HT-29 (cell line): ENCODE measurements at regions not wholly inside any gene's neighbourhood (a gene's known extent, or its start where the extent isn't known, plus 50 kb on each side); places are given as distances from the start of the nearest gene placed in this dataset.
"Not testable (repeated sequence)": the region's sequence is repeated elsewhere in the genome, so short reads cannot be mapped to it uniquely, and the experiment has no call there.

Experiments used
- DNase-seq: peaks from one replicate; pipeline ENCODE4 v3.0.0-alpha.2; 2015; ENCODE audit warnings: low spot score

DNA sequence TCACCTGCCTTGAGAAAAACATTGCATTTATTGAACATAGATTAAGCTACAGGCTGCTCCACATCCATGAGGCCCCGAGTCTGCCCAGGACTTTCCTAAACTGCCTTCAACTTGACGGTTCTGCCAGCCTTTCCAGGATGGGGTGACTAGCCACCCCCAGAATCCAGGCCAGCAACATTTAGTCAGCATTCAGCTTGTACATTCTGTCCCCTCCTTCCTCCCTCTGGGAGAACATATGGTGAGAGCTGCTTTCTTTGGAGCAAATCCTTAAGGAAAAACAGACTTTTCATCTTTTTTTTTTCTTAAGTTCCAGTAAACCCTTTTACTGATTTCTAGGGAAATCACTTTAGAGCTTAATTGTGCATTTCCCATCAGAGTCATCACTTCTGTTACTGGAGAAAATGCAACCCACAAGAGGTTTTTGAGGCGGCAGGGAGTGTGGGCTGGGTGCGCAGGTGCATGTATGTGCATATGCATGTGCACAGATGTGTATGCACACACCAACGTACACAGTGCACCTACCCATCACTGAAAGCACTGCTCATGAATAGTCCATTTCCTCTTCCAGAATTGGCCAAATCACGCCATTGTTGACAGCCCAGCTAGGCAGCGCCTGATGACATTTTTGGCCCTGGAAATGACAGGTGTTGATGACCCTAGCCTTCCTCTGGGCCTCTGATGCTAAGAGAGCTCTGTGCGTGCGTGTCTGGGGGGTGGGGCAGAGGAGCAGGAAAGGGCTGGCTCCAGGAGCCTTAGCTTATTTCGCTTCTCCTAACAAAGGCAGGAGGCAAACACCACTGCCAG is 145.6 kb downstream of the HSD17B3 start:
- no peak for DNase-seq

DNA sequence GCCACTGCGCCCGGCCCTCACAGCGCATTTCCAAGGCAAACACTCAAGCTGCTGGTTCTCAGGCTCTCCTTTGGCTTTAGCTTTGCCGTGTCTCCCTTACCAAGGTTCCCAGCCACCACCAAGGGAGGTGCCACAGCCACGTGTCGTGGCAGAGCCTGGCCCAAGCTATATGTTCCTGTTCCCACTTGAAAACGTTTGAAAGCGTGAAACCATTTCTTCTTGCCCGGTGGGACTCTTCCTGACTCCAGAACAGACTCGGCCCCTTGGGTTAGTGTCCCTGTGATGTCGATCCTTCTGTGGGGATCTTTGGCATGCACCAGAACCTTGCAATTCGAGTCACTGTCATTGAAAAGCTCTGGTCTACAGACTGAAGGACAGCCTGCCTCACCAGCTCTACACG is 147.9 kb downstream of the HSD17B3 start:
- no peak for DNase-seq

DNA sequence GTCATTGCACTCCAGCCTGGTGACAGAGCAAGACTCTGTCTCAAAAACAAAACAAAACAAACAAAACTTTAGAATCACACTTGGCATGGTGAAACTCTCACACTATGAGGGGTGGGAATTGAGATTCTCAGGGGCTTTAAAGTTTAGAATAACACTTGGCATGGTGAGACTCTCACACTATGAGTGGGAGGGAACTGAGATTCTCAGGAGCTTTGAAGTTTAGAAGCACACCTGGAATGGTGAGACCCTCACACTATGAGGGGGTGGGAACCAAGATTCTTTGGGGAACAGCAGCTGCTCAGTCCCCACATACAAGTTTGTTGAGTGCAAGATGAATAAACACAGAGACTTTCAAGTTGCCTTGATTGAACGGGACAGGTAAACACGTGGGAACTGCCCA is 149.4 kb downstream of the HSD17B3 start:
- DNase-seq: no peak

DNA sequence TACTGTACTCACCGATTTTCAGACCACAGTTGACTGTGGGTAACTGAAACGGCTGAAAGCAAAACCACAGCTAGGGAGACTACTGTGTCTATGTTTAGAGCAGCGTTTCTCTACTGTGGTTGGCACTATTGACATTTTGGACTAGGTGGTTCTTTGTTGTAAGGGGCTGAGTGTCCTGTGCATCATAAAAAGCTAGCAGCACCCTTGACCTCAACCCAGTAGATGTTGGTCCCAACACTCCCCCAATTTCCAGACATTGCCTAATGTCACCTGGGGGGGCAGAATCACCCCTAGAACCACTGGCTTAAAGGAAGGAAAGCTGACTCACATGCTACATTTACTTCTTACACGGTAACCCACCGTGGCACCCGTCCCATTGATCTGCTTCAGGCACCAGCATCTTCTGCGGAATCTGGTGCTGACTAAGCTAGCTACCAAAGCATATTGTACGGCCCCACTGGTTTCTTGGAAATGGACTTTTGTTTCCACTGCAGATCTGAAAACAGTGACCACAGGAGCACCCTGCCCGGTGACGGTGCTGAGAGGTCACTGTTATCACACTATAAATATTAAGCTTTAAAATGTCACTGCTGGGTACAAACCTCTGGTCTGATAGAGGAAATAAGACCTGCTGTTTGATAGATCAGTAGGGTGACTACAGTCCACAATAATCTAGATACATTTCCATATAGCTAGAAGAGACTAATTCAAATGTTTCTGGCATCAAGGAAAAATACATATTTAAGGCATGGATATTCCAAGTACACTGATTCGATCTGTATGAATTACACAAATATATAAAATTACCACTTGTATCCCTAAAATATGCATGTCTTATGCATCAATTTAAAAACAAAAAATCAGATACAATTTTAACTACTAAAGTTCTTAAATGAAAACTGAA is 151.4 kb downstream of the HSD17B3 start:
- DNase-seq: no peak

DNA sequence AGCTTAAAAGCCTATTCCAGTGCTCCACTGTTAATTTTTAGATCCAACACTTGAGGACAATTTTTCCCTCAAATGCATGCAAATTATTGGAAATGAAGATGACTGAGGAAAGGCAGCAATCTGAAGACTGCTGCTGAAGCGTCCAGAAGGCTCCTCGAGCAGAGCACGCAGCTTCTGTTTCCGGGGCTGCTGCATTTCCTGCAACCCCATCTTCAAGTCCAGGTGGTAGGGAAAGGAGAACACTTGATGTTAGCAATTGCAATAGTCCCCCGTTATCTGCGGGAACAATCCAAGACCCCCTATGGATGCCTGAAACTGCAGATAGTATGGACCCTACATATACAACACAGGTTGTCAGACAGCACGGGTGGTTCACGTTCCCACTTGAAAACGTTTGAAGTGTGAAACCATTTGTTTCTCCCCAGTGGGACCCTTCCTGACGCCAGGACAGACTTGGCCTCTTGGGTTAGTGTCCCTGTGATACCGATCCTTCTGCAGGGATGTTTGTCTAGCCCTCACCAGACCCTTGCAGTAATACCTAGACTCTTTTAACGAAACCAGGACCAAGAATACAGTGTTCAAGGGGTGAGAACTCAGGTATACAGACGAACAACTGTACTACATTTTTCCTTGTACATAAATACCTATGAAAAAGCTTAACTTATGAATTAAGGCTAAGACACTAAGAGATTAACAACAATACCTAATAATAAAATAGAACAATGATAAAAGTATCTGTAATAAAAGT is 152.3 kb downstream of the HSD17B3 start:
- DNase-seq: no peak

DNA sequence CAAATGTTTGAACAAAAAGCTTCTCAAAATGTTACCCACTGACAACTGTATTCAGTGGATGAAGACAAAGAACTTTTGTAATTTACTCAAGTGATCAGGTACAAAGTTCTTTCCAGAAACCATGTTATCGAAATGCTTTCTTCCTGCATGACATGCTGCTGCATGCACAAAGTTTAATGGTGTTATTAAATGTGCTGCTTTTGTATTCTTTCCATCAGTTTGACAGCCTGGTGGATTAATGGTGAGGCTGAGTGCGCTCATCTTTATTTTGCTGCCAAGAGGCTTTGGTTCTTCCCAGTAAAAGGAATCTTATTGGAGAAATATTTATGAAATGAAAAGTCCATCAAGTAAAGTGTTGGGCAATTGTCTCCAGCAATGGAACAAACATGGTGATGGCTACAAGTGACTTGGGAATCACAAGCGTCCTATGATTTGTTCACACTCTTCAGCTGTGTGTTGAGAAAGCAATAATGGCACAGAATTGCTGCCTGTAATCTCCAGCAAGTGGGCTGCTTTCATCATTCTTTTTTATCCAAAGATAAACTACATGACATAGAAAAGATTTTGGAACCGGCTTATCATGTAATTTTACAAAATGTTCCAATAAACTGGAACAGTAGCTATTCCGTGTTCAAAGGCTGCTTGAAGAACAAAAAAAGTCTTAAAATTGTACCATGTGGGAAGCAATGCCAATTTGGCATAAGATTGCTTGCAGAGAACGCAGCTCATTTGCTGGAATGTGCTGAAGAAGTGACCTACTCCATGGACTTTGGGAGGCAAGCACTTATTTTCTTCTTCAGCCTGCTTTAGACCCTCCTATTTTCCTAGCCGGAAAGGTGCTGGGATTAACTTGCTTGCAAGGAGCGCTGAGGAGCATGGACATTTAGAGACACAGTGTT is 153.1 kb downstream of the HSD17B3 start:
- DNase-seq: no peak

DNA sequence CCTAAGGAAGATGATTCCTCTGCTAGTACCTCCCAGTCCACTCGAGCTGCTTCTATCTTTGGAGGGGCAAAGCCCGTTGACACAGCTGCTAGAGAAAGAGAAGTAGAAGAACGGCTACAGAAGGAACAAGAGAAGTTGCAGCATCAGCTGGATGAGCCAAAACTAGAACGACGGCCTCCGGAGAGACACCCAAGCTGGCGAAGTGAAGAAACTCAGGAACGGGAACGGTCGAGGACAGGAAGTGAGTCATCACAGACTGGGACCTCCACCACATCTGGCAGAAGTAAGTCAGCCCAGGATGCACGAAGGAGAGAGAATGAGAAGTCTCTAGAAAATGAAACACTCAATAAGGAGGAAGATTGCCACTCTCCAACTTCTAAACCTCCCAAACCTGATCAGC is 154.9 kb downstream of the HSD17B3 start:
- not testable (repeated sequence) for DNase-seq

DNA sequence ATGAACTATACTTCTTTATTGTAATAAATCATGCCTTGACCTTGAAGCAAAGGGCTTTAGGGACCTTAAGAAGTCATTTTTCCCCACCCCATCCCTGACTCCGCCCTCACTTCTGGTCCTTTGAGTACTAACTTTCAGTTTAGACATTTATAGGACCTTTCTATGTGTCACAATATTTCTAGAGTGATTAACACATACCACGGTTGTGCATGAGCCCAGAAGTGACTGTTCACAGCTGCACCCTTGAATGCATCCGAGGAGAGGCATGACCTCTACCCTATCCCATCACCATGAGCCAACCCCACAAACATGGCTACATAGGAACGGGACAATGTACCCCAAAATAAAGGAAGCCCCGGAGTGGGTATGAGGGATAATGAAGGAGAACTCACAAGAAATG is 160.3 kb downstream of the HSD17B3 start:
- DNase-seq: no peak

DNA sequence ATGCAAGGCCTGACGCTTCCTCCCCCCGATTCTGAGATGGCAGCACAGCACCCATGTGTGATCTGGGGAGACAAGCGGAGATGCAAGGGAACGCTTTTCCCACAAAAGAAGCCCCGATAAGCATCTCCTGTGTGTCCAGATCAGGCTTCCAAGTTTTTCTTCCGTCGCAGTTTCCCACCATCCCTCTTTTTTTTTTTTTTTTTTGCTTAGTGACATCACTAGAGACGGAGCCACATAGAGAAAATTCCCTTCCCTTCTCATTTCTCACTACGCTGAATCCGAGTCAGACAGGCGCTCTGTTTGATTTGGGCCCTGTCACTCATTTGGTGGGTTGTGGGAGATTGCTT is 160.9 kb downstream of the HSD17B3 start:
- DNase-seq: no peak

DNA sequence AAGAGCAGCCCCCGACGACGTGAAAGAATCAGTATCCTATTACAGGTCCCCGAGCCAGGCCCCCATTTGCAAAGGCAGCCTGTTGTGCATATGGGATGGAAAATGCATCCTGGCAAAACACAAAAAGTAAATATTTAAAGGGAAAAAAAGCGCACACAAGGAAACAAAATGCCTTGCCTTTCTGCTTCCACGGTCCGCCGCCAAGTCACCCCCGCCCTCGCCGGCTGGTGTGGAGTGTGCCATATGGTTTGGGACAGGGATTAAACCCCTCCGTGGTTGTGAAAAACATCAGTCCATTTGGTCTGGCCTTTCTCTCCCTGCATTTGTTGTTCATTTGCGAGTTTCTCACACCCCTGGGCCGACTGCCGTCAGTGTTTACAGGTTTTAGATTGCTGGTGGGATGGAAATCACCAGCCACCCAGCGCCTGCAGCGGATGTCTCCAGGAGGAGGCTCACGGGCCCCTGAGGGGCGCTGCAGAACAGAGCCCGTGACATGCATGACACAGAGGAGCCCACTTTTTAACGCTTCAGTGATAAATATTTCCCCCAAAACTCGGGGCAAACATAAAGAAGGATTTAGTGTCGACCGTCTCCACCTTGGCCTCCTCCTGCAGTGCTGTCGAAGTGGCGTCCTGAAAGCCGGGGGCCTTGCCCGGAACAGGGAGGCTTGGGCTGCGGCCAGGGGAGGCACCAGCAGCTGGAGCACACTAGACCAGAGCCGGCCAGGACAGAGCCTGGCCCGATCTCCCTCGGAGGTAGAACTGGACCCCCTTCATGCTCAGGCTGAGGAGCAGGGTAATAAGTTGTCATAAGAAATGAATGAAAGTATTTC is 161.5 kb downstream of the HSD17B3 start:
- no peak for DNase-seq

DNA sequence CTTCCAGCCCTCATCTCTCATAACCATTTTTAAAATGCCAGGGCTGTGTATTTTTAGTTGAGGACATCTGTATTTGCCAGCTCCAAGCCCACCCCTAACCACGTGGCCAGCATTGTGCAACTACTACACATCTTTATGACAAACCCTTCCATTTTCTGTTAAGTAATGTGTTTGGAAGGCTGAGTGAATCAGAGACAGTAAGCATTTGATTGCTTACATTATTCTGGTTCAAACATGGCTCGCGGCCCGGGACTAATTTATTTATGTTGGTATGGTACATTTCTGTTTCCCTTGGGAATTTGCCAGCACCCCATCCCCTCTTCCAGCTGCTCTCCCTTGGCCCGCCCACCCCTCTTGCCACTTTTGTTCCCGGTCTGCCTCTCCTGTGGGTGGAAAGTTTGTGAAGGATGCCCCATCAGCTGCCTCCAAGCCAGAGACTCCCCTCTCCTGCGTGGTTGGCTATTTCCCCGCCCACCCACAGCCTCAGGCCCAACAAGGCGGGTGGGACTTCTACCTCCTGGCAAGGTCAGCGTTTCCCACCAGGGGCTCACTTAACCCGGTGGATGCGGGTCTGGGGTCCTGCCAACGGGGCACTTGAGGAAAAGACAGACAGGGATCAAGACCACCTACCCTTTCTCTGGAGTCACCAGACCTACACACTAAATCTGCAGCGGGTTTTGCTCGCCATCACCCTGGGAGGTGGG is 162.2 kb downstream of the HSD17B3 start:
- no peak for DNase-seq

DNA sequence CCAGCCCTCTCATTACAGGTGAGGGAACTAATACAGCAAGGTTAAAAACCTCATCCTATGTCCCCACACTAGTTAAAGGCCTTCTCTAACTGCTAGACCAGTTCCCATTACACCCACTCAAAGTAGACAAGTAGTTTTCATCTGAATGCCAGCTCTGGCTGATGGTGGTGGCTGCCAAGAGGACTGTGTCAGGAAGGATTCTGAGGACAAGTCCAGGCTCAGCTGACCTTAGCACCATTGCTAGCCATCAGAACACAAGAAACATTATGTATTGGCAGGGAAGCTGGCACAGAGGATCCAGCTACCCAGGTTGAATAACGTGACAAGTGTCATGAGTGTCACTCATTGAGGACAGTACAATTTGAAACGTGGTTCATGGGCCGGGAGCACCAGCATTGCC is 163.4 kb downstream of the HSD17B3 start:
- DNase-seq: no peak

DNA sequence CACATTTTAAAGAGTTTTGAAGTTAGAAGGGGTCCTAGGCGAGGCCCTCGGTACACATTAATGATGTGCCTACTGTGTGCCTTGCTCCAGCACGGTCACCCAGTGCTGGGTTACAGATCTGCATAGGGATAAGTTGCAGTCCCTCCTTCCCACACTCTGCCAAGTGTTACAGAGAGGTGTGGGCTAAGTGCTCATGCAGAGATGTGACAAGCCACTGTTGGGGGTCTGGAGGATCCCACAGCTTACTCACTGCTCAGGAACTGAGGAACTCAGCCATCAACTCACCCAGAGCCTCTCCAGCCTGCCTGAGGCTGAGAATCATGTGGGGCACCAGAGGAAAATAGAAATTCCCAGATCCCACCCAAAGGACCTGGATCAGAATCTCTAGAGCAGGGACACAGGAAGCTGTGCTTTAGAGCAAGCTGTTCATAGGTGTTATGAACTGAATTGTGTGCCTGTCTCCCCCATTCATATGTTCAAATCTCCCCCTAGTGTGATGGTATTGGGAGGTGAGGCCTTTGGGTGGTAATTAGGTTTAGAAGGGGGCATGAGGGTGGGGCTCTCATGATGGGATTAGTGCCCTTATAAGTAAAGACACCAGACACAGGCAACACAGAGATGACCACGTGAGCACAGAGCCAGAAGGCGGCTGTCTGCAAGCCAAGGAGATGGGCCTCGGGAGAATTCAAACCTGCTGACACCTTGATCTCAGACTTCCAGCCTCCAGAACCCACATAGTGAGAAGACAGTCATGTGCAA is 164.1 kb downstream of the HSD17B3 start:
- no peak for DNase-seq

DNA sequence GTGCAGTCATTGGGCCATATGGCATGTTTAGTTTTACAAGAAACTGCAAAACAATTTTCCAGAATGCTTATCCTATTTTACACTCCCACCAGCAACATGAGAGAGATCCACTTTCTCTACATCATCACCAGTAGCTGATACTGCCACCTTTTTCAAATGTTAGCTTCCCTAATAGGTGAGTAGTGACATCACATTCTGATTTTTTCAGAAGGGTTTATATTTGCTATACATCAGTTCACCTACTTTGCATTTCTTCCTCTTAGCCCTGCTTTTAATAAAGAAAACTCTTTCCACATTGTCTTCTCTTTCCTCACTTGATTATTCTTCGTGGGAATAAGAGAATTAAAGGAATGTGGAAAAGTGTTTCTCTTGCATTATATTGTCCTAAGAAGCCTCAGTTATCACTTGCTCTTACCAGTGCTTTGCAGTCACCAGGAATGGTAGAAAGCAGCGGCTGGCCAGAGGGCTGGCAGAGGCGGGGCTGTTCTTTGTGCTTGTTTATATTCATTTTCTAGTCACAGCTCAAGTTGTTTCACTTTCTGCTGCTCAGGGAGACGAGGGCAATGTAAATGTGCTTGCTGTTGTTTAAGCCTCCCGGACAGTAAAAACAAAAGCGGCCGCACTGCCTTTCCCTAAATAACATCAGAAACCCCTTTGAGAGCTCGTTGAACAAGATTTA is 164.8 kb downstream of the HSD17B3 start:
- DNase-seq: no peak

DNA sequence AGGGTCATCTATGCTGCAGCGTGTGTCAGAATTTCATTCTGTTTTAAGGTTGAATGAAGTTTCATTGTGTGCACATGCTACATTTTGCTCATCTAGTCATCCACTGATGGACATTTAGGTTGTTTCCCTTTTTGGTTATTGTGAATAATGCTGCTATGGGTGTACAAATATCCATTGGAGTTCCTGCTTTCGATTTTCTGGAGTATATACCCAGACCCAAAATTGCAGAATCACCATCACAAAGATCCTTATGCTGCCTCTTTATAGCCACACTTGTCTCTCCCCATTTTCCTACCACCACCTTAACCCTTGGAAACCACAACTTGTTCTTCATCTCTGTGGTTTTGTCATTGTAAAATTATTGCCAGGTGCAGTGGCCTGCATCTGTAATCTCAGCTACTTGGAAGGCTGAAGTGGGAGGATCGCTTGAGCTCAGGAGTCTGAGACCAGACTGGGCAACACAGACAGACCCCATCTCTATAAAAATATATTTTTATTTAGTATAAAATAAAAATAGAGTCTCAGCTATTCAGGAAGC is 166.2 kb downstream of the HSD17B3 start:
- no peak for DNase-seq

DNA sequence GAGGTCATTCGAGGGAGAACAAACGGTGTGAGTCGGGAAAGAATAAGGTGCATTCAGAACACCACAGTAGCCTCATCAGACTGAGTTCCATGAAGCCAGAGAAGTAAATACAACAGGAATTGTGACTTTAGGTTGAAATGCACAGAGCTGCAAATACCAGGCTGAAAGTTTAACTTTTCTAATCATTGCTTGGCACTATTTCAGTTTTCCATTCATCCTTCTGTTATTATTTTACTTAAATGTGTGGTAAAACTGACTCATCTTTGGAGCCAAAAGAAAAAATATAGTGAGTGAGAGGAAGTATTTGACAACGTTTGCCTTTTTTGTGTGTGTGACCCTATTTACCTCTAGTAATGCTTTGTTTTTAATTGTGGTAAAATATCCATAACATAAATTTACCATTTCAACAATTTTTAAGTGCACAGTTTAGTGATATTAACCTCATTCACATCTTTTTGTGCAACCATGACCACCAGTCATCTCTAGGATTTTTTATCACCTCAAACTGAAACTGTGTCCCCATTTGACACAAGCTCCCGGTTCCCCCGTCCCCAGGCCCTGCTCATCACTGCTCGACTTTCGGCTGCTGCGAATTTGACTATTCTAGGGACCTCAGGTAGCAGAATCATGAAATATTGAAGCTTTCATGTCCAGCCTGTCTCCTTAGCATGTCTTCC is 166.8 kb downstream of the HSD17B3 start:
- DNase-seq: no peak

DNA sequence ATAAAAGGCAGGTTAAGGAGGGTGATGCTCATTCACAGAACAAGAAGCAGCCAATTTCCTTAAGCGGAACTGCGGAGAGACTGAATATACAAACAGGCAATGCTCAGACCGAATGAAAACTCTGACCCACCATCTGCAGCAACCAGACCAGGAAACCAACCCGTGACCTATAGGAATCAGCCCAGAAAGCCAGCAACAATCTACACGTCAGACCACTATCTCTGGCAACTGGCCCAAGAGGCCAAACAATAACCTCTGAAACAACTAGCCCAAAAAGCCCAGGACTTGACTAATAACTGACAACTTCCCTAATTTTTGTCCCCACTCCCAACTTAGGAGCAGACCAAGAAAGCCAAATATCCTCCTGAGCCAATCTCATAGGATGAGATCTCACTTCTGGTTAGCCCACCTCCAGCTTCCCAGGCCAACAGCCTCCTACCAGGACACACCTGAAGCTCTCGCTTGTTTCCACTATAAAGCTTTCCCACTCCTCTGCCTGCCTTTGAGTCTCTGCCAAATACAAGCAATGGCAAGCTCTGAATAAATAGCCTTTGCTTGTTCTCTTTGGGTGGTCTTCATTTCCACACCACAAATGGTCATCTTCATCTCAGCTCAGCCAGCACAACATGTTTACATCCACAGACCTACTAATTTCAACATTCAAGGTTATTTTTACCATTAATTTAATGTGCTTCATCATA is 168.5 kb downstream of the HSD17B3 start:
- DNase-seq: no peak
